Cardiac septum (tissue), 1 donor: ENCODE measurements at regions not wholly inside any gene's neighbourhood (a gene's known extent, or its start where the extent isn't known, plus 50 kb on each side); places are given as distances from the start of the nearest gene placed in this dataset.

Source experiments
- DNase-seq: peaks from one replicate; pipeline ENCODE4 v3.0.0-alpha.2; 2020; ENCODE audit warnings: low spot score
- intact Hi-C: fragments of 100-400 bp; cut with DNase I; formaldehyde crosslinking; loops from one replicate; pipeline ENCODE4 v1.14.0; 2022
- donor health status: DM: no; HTN: no; CAD: no.

- intact Hi-C loops = no loop called here
- DNase-seq = no peak
Observed at GRCh38 chr6:126143761-126144251, 157.5 kb downstream of the TRMT11 start.

DNA sequence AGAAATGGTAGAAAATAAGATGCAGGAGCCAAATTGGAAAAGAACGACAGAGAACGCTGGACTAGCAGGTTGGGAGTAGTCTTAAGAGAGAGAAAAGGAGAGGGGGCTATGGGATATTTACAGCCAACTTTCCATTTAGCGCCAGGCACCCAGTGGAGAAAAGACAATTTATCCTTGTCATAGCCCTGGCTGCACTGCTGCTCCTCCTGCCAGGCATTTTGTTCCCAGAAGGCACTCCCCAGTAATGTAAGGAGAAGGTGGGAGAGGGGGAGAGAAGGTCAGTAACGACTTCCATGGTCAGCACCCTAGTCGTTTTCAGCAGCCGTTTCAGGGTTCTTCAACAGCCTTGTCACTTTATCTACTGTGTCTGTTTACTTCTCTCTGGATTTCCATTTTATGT, 159.0 kb downstream of the TRMT11 start:
- DNase-seq = no peak
- intact Hi-C loops = no loop called here

DNA sequence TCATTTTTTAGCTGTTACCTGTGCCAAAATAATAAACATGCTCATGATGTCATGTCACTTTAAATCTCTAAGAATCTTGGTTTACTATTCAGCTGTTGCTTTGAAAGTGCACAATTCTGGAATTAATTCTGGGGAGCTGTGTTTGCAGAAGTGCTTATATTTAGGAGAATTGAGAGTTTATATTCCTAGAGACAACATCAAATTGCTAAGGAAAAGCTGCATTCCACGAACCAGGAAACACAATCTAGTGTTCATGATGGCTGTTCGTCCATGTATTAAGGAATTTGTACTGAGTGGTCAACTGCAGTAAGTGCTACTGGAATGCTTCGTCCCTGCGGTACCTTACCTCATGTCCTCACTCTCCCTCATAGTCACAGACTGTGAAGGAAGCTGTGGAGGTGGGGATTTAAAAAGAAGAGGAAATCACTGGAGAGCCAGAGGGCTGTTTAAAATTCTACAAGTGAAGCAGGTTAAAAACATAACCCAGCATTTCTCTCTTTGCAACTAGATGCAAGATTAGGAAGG, 161.0 kb downstream of the TRMT11 start:
- no peak for DNase-seq
- intact Hi-C loops = no loop called here

DNA sequence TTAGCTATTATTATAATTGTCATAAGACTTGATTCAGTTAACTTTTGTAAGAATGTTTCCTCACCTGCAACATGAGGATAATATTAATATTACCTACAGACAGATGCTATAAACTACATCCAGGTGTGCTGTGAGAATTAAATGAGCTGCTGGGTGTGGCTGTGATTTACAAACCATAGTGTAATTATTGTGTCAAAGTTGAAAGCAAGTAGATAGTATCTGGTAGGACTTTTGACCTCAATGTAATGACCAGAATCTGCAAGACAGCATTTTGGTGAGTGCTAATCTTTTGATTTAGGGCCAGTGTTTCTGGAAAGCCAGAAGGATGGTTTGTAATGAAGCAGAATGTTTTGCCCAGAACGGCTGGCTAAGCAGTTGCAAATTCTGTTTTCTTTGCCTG, 162.5 kb downstream of the TRMT11 start:
- DNase-seq = no peak
- intact Hi-C loops = no loop called here

GRCh38 chr6:126152372-126152745, 166.0 kb downstream of the TRMT11 start:
- DNase-seq = no peak
- intact Hi-C loops = no loop called here

GRCh38 chr6:126153661-126154060, 167.3 kb downstream of the TRMT11 start:
- intact Hi-C loops = no loop called here
- no peak for DNase-seq

GRCh38 chr6:126156973-126157372, 170.6 kb downstream of the TRMT11 start:
- intact Hi-C loops = no loop called here
- no peak for DNase-seq

DNA sequence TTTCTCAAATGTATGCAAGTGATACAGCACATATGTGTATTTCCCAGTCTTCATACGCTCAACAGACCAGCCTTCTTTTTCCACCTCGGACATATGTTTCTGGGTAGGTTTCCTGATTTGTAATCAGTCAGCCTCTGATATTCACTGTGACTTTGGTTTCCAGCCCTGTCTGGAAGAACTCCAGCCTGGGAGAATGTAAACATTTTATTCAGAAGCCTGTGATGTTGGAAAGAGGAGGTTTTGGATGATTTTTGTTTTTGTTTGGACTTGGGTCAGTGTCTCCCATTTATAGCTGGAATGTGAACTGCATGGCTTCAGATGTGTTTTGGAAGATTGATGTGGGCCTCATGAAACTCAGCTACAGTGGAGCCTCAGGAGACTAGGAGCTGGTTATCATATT, 172.2 kb upstream of the CENPW start:
- no peak for DNase-seq
- intact Hi-C loops = no loop called here

- no peak for DNase-seq
- intact Hi-C loops = no loop called here
Observed at GRCh38 chr6:126170433-126170832, 169.5 kb upstream of the CENPW start.

GRCh38 chr6:126170978-126171382, 168.9 kb upstream of the CENPW start:
- intact Hi-C loops = no loop called here

GRCh38 chr6:126172131-126172530, 167.8 kb upstream of the CENPW start:
- intact Hi-C loops = no loop called here
- DNase-seq = no peak

More at GRCh38 chr6:126170978-126171382, 168.9 kb upstream of the CENPW start:
- no peak for DNase-seq

- DNase-seq = no peak
- intact Hi-C loops = no loop called here
Observed at GRCh38 chr6:126173265-126173664, 166.7 kb upstream of the CENPW start.

- intact Hi-C loops = no loop called here
- DNase-seq = no peak
Observed at GRCh38 chr6:126174697-126175096, 165.2 kb upstream of the CENPW start.

- no peak for DNase-seq
- intact Hi-C loops = no loop called here
Observed at GRCh38 chr6:126175251-126175650, 164.7 kb upstream of the CENPW start.

GRCh38 chr6:126176282-126176681, 163.6 kb upstream of the CENPW start:
- intact Hi-C loops = no loop called here
- DNase-seq = no peak

GRCh38 chr6:126180585-126180984, 159.3 kb upstream of the CENPW start:
- intact Hi-C loops = no loop called here
- no peak for DNase-seq

GRCh38 chr6:126181173-126181741, 158.7 kb upstream of the CENPW start:
- intact Hi-C loops = no loop called here
- no peak for DNase-seq

GRCh38 chr6:126181890-126182289, 158.0 kb upstream of the CENPW start:
- intact Hi-C loops = no loop called here
- no peak for DNase-seq

GRCh38 chr6:126182650-126183311, 157.1 kb upstream of the CENPW start:
- no peak for DNase-seq
- intact Hi-C loops = no loop called here

GRCh38 chr6:126185774-126186173, 154.1 kb upstream of the CENPW start:
- intact Hi-C loops = no loop called here
- no peak for DNase-seq

DNA sequence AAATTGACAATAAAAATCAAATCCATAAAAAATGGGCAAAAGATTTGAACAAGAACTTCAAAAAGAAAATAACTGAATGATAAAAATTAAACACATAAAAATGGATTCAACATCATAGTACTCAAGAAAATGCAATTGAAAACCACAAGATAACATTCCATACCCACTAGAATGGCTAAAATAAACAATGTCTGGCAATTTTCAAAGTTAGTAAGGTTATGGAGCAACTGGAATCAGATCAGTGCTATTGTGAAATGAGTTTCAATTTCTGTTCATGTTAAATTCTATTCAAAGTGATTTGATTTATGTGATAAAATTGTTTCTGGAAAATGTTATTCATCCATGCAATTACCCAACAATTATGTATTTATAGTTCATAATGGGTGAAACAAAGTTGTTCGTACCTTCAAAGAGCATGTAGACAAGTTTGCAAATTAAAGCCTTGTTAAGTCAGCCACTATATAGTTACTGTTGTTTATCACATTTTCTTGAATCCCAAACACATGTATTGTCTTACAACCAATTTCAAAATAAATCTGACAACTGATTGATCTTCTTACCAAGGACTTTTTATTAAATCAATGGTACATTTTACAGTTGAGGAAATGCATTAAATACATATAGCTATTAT, 151.5 kb upstream of the CENPW start:
- intact Hi-C loops = no loop called here
- DNase-seq = no peak
